ENCODE measurements at regions not wholly inside any gene's neighbourhood (a gene's known extent, or its start where the extent isn't known, plus 50 kb on each side); places are given as distances from the start of the nearest gene placed in this dataset.
"Not testable (repeated sequence)": the region's sequence is repeated elsewhere in the genome, so short reads cannot be mapped to it uniquely, and the experiment has no call there.

GRCh38 chr2:59810283-59810682, 743.2 kb downstream of the BCL11A start:
- not testable (repeated sequence) for TF ChIP-seq EZH2 (IDR thresholded peaks at IDR 0.05; ENCODE audit: borderline replicate concordance, insufficient read depth, low read length, poor library complexity, severe bottlenecking); POLR2AphosphoS5 (IDR thresholded peaks at IDR 0.05); EP300 (conservative IDR thresholded peaks at IDR 0.05; ENCODE audit: poor library complexity, severe bottlenecking); CTCF (IDR thresholded peaks at IDR 0.05; ENCODE audit: poor library complexity, severe bottlenecking); RAD21 (conservative IDR thresholded peaks at IDR 0.05); MXI1 (conservative IDR thresholded peaks at IDR 0.05; ENCODE audit: poor library complexity, severe bottlenecking); TAF1 (IDR thresholded peaks at IDR 0.05; ENCODE audit: low read depth); SMC3 (conservative IDR thresholded peaks at IDR 0.05; ENCODE audit: poor library complexity)
